EH (cell line): ENCODE measurements at regions not wholly inside any gene's neighbourhood (a gene's known extent, or its start where the extent isn't known, plus 50 kb on each side); places are given as distances from the start of the nearest gene placed in this dataset.

Experiments used
- DNase-seq: peaks from one replicate; pipeline ENCODE4 v3.0.0-alpha.2; 2015; ENCODE audit warnings: low read depth

GRCh38 chr3:162810776-162811175 lies 1314.2 kb downstream of the OTOL1 start:
- DNase-seq: no peak

GRCh38 chr3:162842549-162843216 lies 1346.1 kb downstream of the OTOL1 start:
- no peak for DNase-seq

GRCh38 chr3:162845918-162846317 lies 1349.3 kb downstream of the OTOL1 start:
- no peak for DNase-seq

GRCh38 chr3:162847511-162847910 lies 1350.9 kb downstream of the OTOL1 start:
- DNase-seq: no peak

GRCh38 chr3:162863579-162863978 lies 1367.0 kb downstream of the OTOL1 start:
- DNase-seq: no peak

GRCh38 chr3:162865466-162865865 lies 1368.9 kb downstream of the OTOL1 start:
- no peak for DNase-seq

- no peak for DNase-seq
Measured at GRCh38 chr3:162879021-162879562, 1382.5 kb downstream of the OTOL1 start.

GRCh38 chr3:162884373-162884772 lies 1387.8 kb downstream of the OTOL1 start:
- no peak for DNase-seq

- no peak for DNase-seq
Measured at GRCh38 chr3:162892921-162893793, 1396.5 kb downstream of the OTOL1 start.

- no peak for DNase-seq
Measured at GRCh38 chr3:162897291-162897690, 1400.7 kb downstream of the OTOL1 start.

- DNase-seq: no peak
Measured at GRCh38 chr3:162932503-162932902, 1435.9 kb downstream of the OTOL1 start.

GRCh38 chr3:162933656-162934055 lies 1437.0 kb downstream of the OTOL1 start:
- no peak for DNase-seq

GRCh38 chr3:162936706-162937105 lies 1440.1 kb downstream of the OTOL1 start:
- no peak for DNase-seq

- no peak for DNase-seq
Measured at GRCh38 chr3:162938083-162938482, 1441.5 kb downstream of the OTOL1 start.

GRCh38 chr3:162945626-162946025 lies 1449.0 kb downstream of the OTOL1 start:
- DNase-seq: no peak

GRCh38 chr3:162956711-162957110 lies 1460.1 kb downstream of the OTOL1 start:
- DNase-seq: no peak

GRCh38 chr3:162960269-162960668 lies 1463.7 kb downstream of the OTOL1 start:
- no peak for DNase-seq

- no peak for DNase-seq
Measured at GRCh38 chr3:162970292-162970691, 1473.7 kb downstream of the OTOL1 start.

GRCh38 chr3:162971715-162972114 lies 1475.1 kb downstream of the OTOL1 start:
- DNase-seq: no peak

GRCh38 chr3:162973428-162973917 lies 1476.9 kb downstream of the OTOL1 start:
- DNase-seq: no peak

GRCh38 chr3:162978136-162978535 lies 1481.5 kb downstream of the OTOL1 start:
- DNase-seq: no peak

GRCh38 chr3:162984746-162985145 lies 1488.1 kb downstream of the OTOL1 start:
- no peak for DNase-seq
